SJSA1 (cell line): ENCODE measurements at regions not wholly inside any gene's neighbourhood (a gene's known extent, or its start where the extent isn't known, plus 50 kb on each side); places are given as distances from the start of the nearest gene placed in this dataset.

ENCODE experiments used
- DNase-seq, 2 experiments: peaks; one replicate each; pipeline ENCODE4 v3.0.0-alpha.2; 2015 to 2020; ENCODE audit warnings: low spot score in 2 of 2, low read depth in 1 of 2
- H3K27ac ChIP-seq: fragments of 250-450 bp; sonication (Bioruptor Pico); 2 replicates; pipeline ENCODE4 v1.5.1; 2020; ENCODE audit warnings: mild to moderate bottlenecking, moderate library complexity
- H3K27me3 ChIP-seq: fragments of 250-450 bp; sonication (Bioruptor Pico); replicated peaks from 2 replicates; pipeline ENCODE4 v1.5.1; 2020; ENCODE audit warnings: mild to moderate bottlenecking, moderate library complexity
- H3K36me3 ChIP-seq: fragments of 250-450 bp; sonication (Bioruptor Pico); 2 replicates; pipeline ENCODE4 v1.5.1; 2020; ENCODE audit warnings: mild to moderate bottlenecking
- H3K4me1 ChIP-seq: fragments of 250-450 bp; sonication (Bioruptor Pico); replicated peaks from 2 replicates; pipeline ENCODE4 v1.6.1; 2021; ENCODE audit warnings: mild to moderate bottlenecking
- H3K4me3 ChIP-seq: fragments of 250-450 bp; sonication (Bioruptor Pico); 2 replicates; pipeline ENCODE4 v1.5.1; 2020; ENCODE audit warnings: mild to moderate bottlenecking
- H3K9me3 ChIP-seq: fragments of 250-450 bp; sonication (Bioruptor Pico); replicated peaks from 2 replicates; pipeline ENCODE4 v1.5.1; 2020; ENCODE audit warnings: mild to moderate bottlenecking

- H3K9me3 ChIP-seq: 0 out of 2 replicates have a peak, but pooled peaks cover 3% of the 10 kb centered on the region
- H3K4me3 ChIP-seq: no peak overlapping the region
Measured at GRCh38 chr7:45998506-45998905, 77.4 kb upstream of the IGFBP3 start.

GRCh38 chr7:45993621-45994020 is 72.5 kb upstream of the IGFBP3 start:
- Histone ChIP-seq H3K36me3 (no peaks in the 10 kb centered on the region), H3K27ac (no peak overlapping the region), H3K4me1 (0 out of 2 replicates have a peak, but pooled peaks cover 6% of the 10 kb centered on the region), H3K9me3 (0 out of 2 replicates have a peak, but pooled peaks cover 3% of the 10 kb centered on the region), H3K4me3 (no peak overlapping the region), H3K27me3 (no peaks in the 10 kb centered on the region)
- no peak for DNase-seq

More at GRCh38 chr7:45998506-45998905, 77.4 kb upstream of the IGFBP3 start:
- DNase-seq: no peak
- no peaks in the 10 kb centered on the region for H3K36me3 ChIP-seq
- H3K4me1 ChIP-seq: no peaks in the 10 kb centered on the region
- H3K27ac ChIP-seq: no peak overlapping the region
- no peaks in the 10 kb centered on the region for H3K27me3 ChIP-seq

GRCh38 chr7:45992826-45993225 is 71.8 kb upstream of the IGFBP3 start:
- no peak for DNase-seq
- Histone ChIP-seq H3K27ac (no peak overlapping the region), H3K4me1 (0 out of 2 replicates have a peak, but pooled peaks cover 6% of the 10 kb centered on the region), H3K9me3 (0 out of 2 replicates have a peak, but pooled peaks cover 3% of the 10 kb centered on the region), H3K27me3 (no peaks in the 10 kb centered on the region), H3K36me3 (no peaks in the 10 kb centered on the region), H3K4me3 (no peak overlapping the region)

- Histone ChIP-seq H3K4me1 (0 out of 2 replicates have a peak, but pooled peaks cover 6% of the 10 kb centered on the region), H3K9me3 (0 out of 2 replicates have a peak, but pooled peaks cover 3% of the 10 kb centered on the region), H3K27ac (no peak overlapping the region), H3K27me3 (no peaks in the 10 kb centered on the region), H3K36me3 (no peaks in the 10 kb centered on the region), H3K4me3 (no peak overlapping the region)
- DNase-seq: no peak
Measured at GRCh38 chr7:45990276-45990675, 69.2 kb upstream of the IGFBP3 start.

- DNase-seq: no peak
- 0 out of 2 replicates have a peak, but pooled peaks cover 6% of the 10 kb centered on the region for H3K4me1 ChIP-seq
- H3K9me3 ChIP-seq: no peaks in the 10 kb centered on the region
- H3K4me3 ChIP-seq: no peak overlapping the region
- no peak overlapping the region for H3K27ac ChIP-seq
- no peaks in the 10 kb centered on the region for H3K27me3 ChIP-seq
- no peaks in the 10 kb centered on the region for H3K36me3 ChIP-seq
Measured at GRCh38 chr7:45988405-45989057, 67.5 kb upstream of the IGFBP3 start.

GRCh38 chr7:45987521-45988290 is 66.6 kb upstream of the IGFBP3 start:
- H3K4me3 ChIP-seq: no peak overlapping the region
- H3K4me1 ChIP-seq: 0 out of 2 replicates have a peak, but pooled peaks cover 6% of the 10 kb centered on the region
- H3K36me3 ChIP-seq: no peaks in the 10 kb centered on the region
- H3K27ac ChIP-seq: no peak overlapping the region
- DNase-seq: no peak
- no peaks in the 10 kb centered on the region for H3K27me3 ChIP-seq
- H3K9me3 ChIP-seq: no peaks in the 10 kb centered on the region

DNA sequence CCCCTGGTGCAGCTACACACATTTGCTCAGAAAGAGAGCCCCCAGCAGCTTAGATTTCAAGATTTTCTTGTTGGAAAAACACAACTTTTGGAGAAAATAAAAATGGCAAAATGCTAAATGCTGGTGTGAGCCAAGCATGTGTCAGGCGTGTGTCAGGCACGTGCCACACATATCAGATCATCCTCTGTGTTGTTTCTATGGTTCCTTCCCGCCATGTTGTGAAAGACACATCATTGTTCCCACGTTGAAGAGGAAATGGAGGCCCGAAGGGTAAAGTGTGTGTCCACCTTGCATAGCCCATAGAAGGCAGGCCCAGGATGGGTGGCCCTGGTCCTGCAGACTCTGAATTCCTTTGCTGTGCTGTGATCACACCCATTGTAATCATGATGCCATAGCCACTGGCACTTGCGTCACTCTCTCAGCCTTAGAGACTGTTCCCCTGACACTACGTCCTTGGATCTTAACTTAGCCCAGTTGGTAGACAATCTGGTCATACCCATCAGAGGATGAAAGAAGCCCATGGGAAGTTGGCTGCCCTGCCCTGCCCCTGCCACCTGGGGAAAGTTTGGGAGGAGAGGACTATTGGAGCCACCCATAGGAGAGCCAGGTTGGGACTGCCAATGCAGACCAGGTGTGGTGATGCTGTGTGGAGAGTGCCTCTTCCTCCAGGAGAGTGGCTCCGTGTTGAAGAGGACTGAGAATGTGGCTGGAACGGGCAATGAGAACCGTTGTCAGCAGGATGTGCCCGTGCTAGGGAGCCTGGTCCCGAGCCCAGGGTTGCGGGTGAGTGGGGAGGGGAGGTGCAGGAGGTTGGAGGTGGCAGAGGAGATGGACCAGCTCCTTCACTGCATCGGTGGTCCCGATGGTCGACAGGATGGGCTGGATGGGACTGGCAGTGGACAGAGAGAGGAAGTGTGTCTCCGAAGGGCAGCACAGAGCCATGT is 65.6 kb upstream of the IGFBP3 start:
- Histone ChIP-seq H3K27me3 (no peaks in the 10 kb centered on the region), H3K4me1 (0 out of 2 replicates have a peak, but pooled peaks cover 5% of the 10 kb centered on the region), H3K36me3 (no peaks in the 10 kb centered on the region), H3K27ac (no peak overlapping the region), H3K4me3 (no peak overlapping the region), H3K9me3 (peaks cover 6% of the 10 kb centered on the region; the same call in 1 of the 2 replicates)
- DNase-seq: no peak

GRCh38 chr7:45985902-45986301 is 64.8 kb upstream of the IGFBP3 start:
- DNase-seq: no peak
- Histone ChIP-seq H3K9me3 (peaks cover 6% of the 10 kb centered on the region; the same call in 1 of the 2 replicates), H3K4me3 (no peak overlapping the region), H3K36me3 (no peaks in the 10 kb centered on the region), H3K27me3 (no peaks in the 10 kb centered on the region), H3K4me1 (peaks cover 4% of the 10 kb centered on the region), H3K27ac (no peak overlapping the region)

DNA sequence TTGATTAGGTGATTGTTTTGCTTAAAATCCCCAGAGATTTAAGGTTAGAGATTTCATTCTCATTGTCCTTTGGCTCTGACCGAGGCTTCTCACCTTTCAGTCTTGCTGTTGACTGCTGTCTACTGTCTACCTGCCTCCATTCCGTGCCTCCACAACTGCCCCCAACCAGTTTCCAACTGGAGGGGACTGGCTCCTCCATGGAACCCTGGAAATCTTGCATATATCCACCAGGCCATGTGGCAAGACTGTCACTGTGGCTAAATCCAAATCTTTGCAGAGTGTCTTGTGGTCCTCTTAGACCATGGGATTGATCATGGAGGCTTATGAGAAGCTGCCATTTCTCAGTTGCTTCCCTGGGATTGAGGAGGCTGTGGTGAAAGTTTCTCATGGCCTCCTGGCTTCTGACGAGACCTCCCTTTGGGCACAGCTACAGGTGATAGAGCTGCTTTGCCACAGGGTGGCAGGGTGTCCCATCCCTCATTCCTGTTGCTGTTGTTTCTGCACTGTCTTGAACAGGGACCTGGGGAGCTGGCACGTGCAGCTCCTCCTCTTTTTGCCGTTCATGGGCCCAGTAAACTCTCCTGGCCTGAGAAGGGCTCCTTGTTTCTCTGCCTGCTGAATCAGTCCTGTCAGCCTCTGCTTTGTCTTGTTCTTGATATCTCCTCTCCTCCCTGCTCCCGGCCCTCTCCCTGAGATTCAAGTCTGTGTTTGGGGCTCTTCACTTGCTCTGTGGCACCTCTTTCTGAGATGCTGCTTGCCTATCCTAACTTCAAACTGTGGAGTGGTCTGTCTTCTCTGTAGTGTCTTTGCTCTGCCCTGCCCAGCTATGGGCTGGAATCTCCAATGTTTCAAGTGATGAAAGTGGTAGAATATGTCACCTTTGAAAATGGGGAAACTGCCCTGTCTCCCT is 63.6 kb upstream of the IGFBP3 start:
- Histone ChIP-seq H3K27ac (no peak overlapping the region), H3K36me3 (no peaks in the 10 kb centered on the region), H3K9me3 (peaks cover 6% of the 10 kb centered on the region; the same call in 1 of the 2 replicates), H3K4me1 (peaks cover 17% of the 10 kb centered on the region), H3K27me3 (no peaks in the 10 kb centered on the region), H3K4me3 (no peak overlapping the region)
- DNase-seq: no peak

GRCh38 chr7:45983720-45984255 is 62.7 kb upstream of the IGFBP3 start:
- Histone ChIP-seq H3K27me3 (no peaks in the 10 kb centered on the region), H3K4me3 (no peak overlapping the region), H3K9me3 (peaks cover 6% of the 10 kb centered on the region; the same call in 1 of the 2 replicates), H3K27ac (no peak overlapping the region), H3K36me3 (no peaks in the 10 kb centered on the region), H3K4me1 (peaks cover 25% of the 10 kb centered on the region)
- DNase-seq: no peak

DNA sequence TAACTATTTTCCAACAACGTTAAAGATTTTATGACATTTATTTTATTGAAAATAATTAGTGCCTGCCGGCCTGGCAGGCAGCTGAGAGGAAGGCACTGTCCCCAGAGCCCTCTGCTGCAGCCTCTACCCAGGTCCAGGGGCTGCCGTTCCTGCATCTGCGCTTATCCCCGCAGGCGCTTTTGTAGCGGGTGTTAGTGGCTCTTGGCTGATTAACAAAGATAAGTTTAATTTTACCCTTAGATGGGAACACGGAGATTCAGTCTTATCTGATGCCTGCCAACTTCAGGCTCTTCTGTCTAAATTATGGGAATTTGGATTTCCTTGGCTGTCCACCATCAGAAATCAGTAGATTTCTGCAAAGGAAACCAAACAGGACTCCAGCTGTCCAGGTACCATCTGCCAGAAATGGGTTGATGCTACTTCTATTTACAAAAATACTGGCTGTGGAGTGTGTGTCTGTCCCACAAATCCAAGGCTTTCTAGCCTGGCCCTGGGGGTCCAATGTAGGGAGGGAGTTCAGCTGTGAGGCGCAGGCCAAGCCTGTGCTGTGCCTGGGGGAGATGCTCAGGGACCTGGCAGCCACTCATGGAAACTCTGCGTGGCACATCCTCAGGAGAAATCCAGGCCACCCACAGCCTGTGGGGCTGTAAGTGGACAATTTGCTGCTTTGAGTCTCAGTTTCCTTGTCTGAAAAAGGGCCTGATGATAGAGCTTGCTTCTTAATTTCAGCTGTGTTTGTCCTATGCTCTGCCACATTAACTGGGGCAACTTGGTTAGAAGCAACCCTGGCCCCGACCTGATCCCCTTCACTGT is 62.0 kb upstream of the IGFBP3 start:
- Histone ChIP-seq H3K36me3 (no peaks in the 10 kb centered on the region), H3K27me3 (no peaks in the 10 kb centered on the region), H3K4me1 (peaks cover 31% of the 10 kb centered on the region), H3K27ac (no peak overlapping the region), H3K9me3 (peaks cover 6% of the 10 kb centered on the region; the same call in 1 of the 2 replicates), H3K4me3 (no peak overlapping the region)
- DNase-seq: no peak

DNA sequence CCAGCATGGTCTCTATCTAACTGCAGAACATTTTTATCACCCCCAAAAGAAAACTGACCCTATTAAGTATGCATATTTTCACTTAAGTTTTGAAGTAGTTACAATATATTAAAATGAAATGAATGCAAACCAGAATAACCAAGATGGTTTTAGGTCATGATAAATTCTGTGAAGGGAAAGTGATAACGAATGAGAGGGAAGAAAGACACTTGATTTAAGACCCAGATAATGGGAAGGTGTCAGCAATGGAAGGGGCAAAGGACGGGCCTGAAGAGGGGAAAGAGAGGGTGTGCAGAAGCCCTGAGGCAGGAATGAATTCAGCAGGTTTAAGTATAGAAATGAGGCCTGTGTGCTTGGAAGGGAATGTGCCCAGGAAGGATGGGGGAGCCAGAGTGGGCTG is 61.1 kb upstream of the IGFBP3 start:
- H3K27me3 ChIP-seq: no peaks in the 10 kb centered on the region
- no peak for DNase-seq
- H3K9me3 ChIP-seq: peaks cover 6% of the 10 kb centered on the region; the same call in 1 of the 2 replicates
- H3K4me1 ChIP-seq: peaks cover 40% of the 10 kb centered on the region
- no peaks in the 10 kb centered on the region for H3K36me3 ChIP-seq
- H3K27ac ChIP-seq: no peak overlapping the region
- H3K4me3 ChIP-seq: no peak overlapping the region
